ENCODE measurements at regions not wholly inside any gene's neighbourhood (a gene's known extent, or its start where the extent isn't known, plus 50 kb on each side); places are given as distances from the start of the nearest gene placed in this dataset.

DNA sequence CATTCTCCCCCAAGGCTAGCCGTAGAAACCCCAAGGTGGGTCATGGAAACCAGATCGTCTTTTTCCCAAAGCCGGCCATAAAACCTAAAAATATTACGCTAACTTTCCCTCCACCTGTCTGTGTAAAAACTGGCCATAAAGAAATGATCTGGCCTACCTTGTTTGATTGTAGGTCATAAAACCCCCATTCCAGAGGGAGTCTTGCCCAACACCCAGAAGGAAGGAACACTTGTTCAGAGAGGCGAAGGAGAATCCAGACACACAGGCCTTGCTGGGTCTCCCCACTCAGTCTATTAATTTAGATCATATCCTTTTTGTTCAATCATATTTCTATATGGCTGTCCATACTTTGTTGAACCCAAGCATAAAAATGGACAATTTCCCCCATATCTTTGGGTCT, 344.7 kb downstream of the HRH4 start:
- Mint-ChIP-seq H3K9me3 (peaks cover 42% of the 10 kb centered on the region), H3K36me3 (peaks cover 21% of the 10 kb centered on the region), H3K4me1 (peaks cover 7% of the 10 kb centered on the region; the same call in 1 of the 2 replicates), H3K27ac (no peak overlapping the region), H3K4me3 (no peak overlapping the region), H3K27me3 (ENCODE audit: low read depth) (no peaks in the 10 kb centered on the region; the same call in 1 of the 2 replicates)
- DNase-seq (ENCODE audit: low spot score) = no peak
- no peak for ATAC-seq
- CTCF ChIA-PET = no interaction called here
- TF ChIP-seq, protein P1, sequence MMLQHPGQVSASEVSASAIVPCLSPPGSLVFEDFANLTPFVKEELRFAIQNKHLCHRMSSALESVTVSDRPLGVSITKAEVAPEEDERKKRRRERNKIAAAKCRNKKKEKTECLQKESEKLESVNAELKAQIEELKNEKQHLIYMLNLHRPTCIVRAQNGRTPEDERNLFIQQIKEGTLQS (CRISPR knock-in tag; conservative IDR thresholded peaks at IDR 0.05) = no peak
- TF ChIP-seq, protein P2, sequence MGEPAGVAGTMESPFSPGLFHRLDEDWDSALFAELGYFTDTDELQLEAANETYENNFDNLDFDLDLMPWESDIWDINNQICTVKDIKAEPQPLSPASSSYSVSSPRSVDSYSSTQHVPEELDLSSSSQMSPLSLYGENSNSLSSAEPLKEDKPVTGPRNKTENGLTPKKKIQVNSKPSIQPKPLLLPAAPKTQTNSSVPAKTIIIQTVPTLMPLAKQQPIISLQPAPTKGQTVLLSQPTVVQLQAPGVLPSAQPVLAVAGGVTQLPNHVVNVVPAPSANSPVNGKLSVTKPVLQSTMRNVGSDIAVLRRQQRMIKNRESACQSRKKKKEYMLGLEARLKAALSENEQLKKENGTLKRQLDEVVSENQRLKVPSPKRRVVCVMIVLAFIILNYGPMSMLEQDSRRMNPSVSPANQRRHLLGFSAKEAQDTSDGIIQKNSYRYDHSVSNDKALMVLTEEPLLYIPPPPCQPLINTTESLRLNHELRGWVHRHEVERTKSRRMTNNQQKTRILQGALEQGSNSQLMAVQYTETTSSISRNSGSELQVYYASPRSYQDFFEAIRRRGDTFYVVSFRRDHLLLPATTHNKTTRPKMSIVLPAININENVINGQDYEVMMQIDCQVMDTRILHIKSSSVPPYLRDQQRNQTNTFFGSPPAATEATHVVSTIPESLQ (CRISPR knock-in tag; IDR thresholded peaks at IDR 0.05) = no peak
- TF ChIP-seq E2F5 (CRISPR knock-in tag; IDR thresholded peaks at IDR 0.05) (no peak), CREM (CRISPR knock-in tag; IDR thresholded peaks at IDR 0.05) (no peak), MYBL2 (CRISPR knock-in tag; IDR thresholded peaks at IDR 0.05) (no peak), TCF7 (CRISPR knock-in tag; IDR thresholded peaks at IDR 0.05; ENCODE audit: low read depth) (no peak), HMGA2 (CRISPR knock-in tag; IDR thresholded peaks at IDR 0.05) (no peak), RORB (CRISPR knock-in tag; IDR thresholded peaks at IDR 0.05) (no peak), ATF1 (CRISPR knock-in tag; IDR thresholded peaks at IDR 0.05) (no peak), NFE2L1 (CRISPR knock-in tag; IDR thresholded peaks at IDR 0.05) (no peak), ZNF263 (CRISPR knock-in tag; IDR thresholded peaks at IDR 0.05; ENCODE audit: low read depth) (no peak), ZNF232 (CRISPR knock-in tag; IDR thresholded peaks at IDR 0.05) (no peak), PREB (CRISPR knock-in tag; IDR thresholded peaks at IDR 0.05; ENCODE audit: borderline replicate concordance) (no peak), FOXK1 (CRISPR knock-in tag; IDR thresholded peaks at IDR 0.05) (no peak), HMGXB4 (CRISPR knock-in tag; IDR thresholded peaks at IDR 0.05) (no peak)
- TF ChIP-seq, protein P3, sequence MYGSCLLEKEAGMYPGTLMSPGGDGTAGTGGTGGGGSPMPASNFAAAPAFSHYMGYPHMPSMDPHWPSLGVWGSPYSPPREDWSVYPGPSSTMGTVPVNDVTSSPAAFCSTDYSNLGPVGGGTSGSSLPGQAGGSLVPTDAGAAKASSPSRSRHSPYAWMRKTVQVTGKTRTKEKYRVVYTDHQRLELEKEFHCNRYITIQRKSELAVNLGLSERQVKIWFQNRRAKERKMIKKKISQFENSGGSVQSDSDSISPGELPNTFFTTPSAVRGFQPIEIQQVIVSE (CRISPR knock-in tag; IDR thresholded peaks at IDR 0.05; ENCODE audit: borderline replicate concordance) = no peak
- TF ChIP-seq, protein P4, sequence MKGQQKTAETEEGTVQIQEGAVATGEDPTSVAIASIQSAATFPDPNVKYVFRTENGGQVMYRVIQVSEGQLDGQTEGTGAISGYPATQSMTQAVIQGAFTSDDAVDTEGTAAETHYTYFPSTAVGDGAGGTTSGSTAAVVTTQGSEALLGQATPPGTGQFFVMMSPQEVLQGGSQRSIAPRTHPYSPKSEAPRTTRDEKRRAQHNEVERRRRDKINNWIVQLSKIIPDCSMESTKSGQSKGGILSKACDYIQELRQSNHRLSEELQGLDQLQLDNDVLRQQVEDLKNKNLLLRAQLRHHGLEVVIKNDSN (CRISPR knock-in tag; IDR thresholded peaks at IDR 0.05) = no peak
- TF ChIP-seq, protein P5, sequence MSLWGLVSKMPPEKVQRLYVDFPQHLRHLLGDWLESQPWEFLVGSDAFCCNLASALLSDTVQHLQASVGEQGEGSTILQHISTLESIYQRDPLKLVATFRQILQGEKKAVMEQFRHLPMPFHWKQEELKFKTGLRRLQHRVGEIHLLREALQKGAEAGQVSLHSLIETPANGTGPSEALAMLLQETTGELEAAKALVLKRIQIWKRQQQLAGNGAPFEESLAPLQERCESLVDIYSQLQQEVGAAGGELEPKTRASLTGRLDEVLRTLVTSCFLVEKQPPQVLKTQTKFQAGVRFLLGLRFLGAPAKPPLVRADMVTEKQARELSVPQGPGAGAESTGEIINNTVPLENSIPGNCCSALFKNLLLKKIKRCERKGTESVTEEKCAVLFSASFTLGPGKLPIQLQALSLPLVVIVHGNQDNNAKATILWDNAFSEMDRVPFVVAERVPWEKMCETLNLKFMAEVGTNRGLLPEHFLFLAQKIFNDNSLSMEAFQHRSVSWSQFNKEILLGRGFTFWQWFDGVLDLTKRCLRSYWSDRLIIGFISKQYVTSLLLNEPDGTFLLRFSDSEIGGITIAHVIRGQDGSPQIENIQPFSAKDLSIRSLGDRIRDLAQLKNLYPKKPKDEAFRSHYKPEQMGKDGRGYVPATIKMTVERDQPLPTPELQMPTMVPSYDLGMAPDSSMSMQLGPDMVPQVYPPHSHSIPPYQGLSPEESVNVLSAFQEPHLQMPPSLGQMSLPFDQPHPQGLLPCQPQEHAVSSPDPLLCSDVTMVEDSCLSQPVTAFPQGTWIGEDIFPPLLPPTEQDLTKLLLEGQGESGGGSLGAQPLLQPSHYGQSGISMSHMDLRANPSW (CRISPR knock-in tag; conservative IDR thresholded peaks at IDR 0.05; ENCODE audit: low read depth) = no peak
- POLR2A ChIA-PET = interaction anchor here (0.6 kb wide), 1 partner anchor 57 kb away, joined by 3 read pairs; no protein-coding TSS in a partner anchor

Data from WTC11 (cell line).